ENCODE measurements at regions not wholly inside any gene's neighbourhood (a gene's known extent, or its start where the extent isn't known, plus 50 kb on each side); places are given as distances from the start of the nearest gene placed in this dataset.

DNA sequence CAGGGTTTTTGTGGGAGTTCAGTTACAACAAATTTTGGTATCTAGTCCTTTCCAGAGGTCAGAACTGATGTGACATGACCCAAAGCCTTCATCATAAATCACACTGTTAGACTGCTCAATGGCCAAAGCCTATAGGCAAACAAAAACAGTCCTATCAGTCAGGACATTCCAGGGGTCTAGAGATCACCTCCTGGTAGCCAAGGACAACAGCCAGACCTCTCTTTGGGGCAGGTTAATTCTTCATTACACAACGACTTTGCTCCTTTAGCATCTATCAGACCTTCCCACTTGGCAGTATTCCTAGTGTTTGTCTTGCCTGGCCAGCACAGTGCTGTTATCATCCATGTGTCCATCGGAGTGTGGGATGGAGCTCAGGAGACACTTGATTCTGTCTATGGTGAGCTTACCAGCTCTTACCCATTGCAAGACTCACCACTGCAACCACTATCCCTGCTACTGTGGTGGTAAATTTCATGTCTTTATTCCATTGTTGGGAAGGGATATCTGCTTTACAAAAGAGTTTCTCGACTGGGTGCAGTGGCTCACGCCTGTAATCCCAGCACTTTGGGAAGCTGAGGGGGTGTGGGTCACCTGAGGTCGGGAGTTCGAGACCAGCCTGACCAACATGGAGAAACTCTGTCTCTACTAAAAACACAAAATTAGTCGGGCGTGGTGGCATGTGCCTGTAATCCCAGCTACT lies 95.5 kb upstream of the DHX40 start (continued):
- TF ChIP-seq, protein P1, sequence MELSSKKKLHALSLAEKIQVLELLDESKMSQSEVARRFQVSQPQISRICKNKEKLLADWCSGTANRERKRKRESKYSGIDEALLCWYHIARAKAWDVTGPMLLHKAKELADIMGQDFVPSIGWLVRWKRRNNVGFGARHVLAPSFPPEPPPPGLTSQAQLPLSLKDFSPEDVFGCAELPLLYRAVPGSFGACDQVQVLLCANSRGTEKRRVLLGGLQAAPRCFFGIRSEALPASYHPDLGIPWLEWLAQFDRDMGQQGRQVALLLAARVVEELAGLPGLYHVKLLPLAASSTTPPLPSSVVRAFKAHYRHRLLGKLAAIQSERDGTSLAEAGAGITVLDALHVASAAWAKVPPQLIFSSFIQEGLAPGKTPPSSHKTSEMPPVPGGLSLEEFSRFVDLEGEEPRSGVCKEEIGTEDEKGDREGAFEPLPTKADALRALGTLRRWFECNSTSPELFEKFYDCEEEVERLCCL (CRISPR knock-in tag; IDR thresholded peaks at IDR 0.05; ENCODE audit: borderline replicate concordance), result no peak; the same call in 1 of the 2 replicates
- TF ChIP-seq NFIB (CRISPR knock-in tag; IDR thresholded peaks at IDR 0.05; ENCODE audit: borderline replicate concordance), result no peak
- no peak for TF ChIP-seq ZNF703 (CRISPR knock-in tag; IDR thresholded peaks at IDR 0.05; ENCODE audit: borderline replicate concordance)
- no peak for TF ChIP-seq ZNF251 (CRISPR knock-in tag; IDR thresholded peaks at IDR 0.05)
- no peak; the same call in 1 of the 2 replicates for TF ChIP-seq AHR (CRISPR knock-in tag; IDR thresholded peaks at IDR 0.05)
- TF ChIP-seq ZNF138 (CRISPR knock-in tag; IDR thresholded peaks at IDR 0.05; ENCODE audit: low read depth), result 0 out of 2 replicates have a peak, but pooled peaks have one; percentile 30
- TF ChIP-seq ZNF577 (CRISPR knock-in tag; IDR thresholded peaks at IDR 0.05; ENCODE audit: borderline replicate concordance, low read depth), result no peak
- TF ChIP-seq RNF2 (conservative IDR thresholded peaks at IDR 0.05; ENCODE audit: low read depth), result no peak
- peak; percentile 93; the same call in 1 of the 2 replicates for TF ChIP-seq RXRA (CRISPR knock-in tag; IDR thresholded peaks at IDR 0.05)
- no peak for TF ChIP-seq EED (CRISPR knock-in tag; IDR thresholded peaks at IDR 0.05)
- no peak for TF ChIP-seq ZFP36L2 (CRISPR knock-in tag; IDR thresholded peaks at IDR 0.05)
- TF ChIP-seq KLF12 (CRISPR knock-in tag; IDR thresholded peaks at IDR 0.05; ENCODE audit: borderline replicate concordance), result peak; percentile 76
- TF ChIP-seq, protein P2, sequence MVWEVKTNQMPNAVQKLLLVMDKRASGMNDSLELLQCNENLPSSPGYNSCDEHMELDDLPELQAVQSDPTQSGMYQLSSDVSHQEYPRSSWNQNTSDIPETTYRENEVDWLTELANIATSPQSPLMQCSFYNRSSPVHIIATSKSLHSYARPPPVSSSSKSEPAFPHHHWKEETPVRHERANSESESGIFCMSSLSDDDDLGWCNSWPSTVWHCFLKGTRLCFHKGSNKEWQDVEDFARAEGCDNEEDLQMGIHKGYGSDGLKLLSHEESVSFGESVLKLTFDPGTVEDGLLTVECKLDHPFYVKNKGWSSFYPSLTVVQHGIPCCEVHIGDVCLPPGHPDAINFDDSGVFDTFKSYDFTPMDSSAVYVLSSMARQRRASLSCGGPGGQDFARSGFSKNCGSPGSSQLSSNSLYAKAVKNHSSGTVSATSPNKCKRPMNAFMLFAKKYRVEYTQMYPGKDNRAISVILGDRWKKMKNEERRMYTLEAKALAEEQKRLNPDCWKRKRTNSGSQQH (CRISPR knock-in tag; IDR thresholded peaks at IDR 0.05; ENCODE audit: low read depth), result no peak; the same call in 1 of the 2 replicates
- TF ChIP-seq, protein P3, sequence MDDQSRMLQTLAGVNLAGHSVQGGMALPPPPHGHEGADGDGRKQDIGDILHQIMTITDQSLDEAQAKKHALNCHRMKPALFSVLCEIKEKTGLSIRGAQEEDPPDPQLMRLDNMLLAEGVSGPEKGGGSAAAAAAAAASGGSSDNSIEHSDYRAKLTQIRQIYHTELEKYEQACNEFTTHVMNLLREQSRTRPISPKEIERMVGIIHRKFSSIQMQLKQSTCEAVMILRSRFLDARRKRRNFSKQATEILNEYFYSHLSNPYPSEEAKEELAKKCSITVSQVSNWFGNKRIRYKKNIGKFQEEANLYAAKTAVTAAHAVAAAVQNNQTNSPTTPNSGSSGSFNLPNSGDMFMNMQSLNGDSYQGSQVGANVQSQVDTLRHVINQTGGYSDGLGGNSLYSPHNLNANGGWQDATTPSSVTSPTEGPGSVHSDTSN (CRISPR knock-in tag; IDR thresholded peaks at IDR 0.05; ENCODE audit: borderline replicate concordance), result no peak
- peak; percentile 72; the same call in 1 of the 2 replicates for TF ChIP-seq ZNF749 (CRISPR knock-in tag; IDR thresholded peaks at IDR 0.05; ENCODE audit: borderline replicate concordance)
- TF ChIP-seq MBD4 (IDR thresholded peaks at IDR 0.05; ENCODE audit: borderline replicate concordance, low read length), result no peak
- TF ChIP-seq NFATC3 (CRISPR knock-in tag; IDR thresholded peaks at IDR 0.05), result no peak
- TF ChIP-seq, protein P4, sequence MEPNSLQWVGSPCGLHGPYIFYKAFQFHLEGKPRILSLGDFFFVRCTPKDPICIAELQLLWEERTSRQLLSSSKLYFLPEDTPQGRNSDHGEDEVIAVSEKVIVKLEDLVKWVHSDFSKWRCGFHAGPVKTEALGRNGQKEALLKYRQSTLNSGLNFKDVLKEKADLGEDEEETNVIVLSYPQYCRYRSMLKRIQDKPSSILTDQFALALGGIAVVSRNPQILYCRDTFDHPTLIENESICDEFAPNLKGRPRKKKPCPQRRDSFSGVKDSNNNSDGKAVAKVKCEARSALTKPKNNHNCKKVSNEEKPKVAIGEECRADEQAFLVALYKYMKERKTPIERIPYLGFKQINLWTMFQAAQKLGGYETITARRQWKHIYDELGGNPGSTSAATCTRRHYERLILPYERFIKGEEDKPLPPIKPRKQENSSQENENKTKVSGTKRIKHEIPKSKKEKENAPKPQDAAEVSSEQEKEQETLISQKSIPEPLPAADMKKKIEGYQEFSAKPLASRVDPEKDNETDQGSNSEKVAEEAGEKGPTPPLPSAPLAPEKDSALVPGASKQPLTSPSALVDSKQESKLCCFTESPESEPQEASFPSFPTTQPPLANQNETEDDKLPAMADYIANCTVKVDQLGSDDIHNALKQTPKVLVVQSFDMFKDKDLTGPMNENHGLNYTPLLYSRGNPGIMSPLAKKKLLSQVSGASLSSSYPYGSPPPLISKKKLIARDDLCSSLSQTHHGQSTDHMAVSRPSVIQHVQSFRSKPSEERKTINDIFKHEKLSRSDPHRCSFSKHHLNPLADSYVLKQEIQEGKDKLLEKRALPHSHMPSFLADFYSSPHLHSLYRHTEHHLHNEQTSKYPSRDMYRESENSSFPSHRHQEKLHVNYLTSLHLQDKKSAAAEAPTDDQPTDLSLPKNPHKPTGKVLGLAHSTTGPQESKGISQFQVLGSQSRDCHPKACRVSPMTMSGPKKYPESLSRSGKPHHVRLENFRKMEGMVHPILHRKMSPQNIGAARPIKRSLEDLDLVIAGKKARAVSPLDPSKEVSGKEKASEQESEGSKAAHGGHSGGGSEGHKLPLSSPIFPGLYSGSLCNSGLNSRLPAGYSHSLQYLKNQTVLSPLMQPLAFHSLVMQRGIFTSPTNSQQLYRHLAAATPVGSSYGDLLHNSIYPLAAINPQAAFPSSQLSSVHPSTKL (CRISPR knock-in tag; IDR thresholded peaks at IDR 0.05), result peak; percentile 99
- TF ChIP-seq FOSL1 (CRISPR knock-in tag; IDR thresholded peaks at IDR 0.05; ENCODE audit: borderline replicate concordance), result no peak
- no peak for TF ChIP-seq NRL (CRISPR knock-in tag; IDR thresholded peaks at IDR 0.05; ENCODE audit: borderline replicate concordance)
